ENCODE measurements at regions not wholly inside any gene's neighbourhood (a gene's known extent, or its start where the extent isn't known, plus 50 kb on each side); places are given as distances from the start of the nearest gene placed in this dataset.

DNA sequence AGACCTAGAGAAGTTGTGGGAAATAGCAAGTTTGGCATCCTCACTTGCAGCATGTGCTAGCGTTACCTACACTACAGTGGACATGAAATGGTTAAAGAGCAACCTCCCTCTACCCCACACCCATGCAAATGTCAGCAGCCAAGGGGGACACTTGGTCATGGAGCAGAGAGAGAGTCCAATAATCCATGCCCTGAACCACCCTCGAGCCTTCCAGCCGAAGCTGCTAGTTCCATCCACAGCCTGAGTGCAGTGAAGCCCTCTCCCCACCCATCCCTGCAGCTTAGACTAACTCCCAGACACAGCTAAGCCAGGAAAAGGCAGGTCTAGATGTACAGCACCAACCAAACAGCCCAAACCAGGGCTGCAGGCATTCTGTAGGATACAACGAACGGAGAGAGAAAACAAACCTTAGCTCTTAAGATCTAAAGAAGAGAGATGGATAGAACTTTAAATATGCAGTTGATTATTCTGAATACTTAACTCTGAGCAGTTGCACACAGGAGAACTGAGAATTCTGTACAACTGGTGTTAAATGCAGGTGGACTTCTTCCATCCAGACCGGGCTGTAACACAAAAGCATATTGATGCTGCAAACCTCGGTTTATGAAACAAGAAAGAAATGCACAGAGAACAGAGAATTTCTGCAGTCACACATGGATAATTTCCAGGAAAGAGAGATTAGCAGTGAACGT is 93.8 kb downstream of the SALL1 start:
- TF ChIP-seq, protein P1, sequence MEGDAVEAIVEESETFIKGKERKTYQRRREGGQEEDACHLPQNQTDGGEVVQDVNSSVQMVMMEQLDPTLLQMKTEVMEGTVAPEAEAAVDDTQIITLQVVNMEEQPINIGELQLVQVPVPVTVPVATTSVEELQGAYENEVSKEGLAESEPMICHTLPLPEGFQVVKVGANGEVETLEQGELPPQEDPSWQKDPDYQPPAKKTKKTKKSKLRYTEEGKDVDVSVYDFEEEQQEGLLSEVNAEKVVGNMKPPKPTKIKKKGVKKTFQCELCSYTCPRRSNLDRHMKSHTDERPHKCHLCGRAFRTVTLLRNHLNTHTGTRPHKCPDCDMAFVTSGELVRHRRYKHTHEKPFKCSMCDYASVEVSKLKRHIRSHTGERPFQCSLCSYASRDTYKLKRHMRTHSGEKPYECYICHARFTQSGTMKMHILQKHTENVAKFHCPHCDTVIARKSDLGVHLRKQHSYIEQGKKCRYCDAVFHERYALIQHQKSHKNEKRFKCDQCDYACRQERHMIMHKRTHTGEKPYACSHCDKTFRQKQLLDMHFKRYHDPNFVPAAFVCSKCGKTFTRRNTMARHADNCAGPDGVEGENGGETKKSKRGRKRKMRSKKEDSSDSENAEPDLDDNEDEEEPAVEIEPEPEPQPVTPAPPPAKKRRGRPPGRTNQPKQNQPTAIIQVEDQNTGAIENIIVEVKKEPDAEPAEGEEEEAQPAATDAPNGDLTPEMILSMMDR (IDR thresholded peaks at IDR 0.05), result no peak
- TF ChIP-seq POLR2A (IDR thresholded peaks at IDR 0.05), result no peak
